ENCODE measurements at regions not wholly inside any gene's neighbourhood (a gene's known extent, or its start where the extent isn't known, plus 50 kb on each side); places are given as distances from the start of the nearest gene placed in this dataset.

GRCh38 chr5:144798595-144798994 lies 627.9 kb downstream of the KCTD16 start:
- TF ChIP-seq TAF1 (IDR thresholded peaks at IDR 0.05; ENCODE audit: borderline replicate concordance, insufficient read depth, low read length) (no peak), FOXP2 (optimal IDR thresholded peaks at IDR 0.05; ENCODE audit: borderline replicate concordance, extremely low read depth, extremely low read length, insufficient read depth) (no peak), SIN3A (IDR thresholded peaks at IDR 0.05; ENCODE audit: borderline replicate concordance, insufficient read depth, low read length) (no peak), POLR2AphosphoS5 (IDR thresholded peaks at IDR 0.05; ENCODE audit: low read depth, low read length) (no peak)
- TF ChIP-seq, protein P1, sequence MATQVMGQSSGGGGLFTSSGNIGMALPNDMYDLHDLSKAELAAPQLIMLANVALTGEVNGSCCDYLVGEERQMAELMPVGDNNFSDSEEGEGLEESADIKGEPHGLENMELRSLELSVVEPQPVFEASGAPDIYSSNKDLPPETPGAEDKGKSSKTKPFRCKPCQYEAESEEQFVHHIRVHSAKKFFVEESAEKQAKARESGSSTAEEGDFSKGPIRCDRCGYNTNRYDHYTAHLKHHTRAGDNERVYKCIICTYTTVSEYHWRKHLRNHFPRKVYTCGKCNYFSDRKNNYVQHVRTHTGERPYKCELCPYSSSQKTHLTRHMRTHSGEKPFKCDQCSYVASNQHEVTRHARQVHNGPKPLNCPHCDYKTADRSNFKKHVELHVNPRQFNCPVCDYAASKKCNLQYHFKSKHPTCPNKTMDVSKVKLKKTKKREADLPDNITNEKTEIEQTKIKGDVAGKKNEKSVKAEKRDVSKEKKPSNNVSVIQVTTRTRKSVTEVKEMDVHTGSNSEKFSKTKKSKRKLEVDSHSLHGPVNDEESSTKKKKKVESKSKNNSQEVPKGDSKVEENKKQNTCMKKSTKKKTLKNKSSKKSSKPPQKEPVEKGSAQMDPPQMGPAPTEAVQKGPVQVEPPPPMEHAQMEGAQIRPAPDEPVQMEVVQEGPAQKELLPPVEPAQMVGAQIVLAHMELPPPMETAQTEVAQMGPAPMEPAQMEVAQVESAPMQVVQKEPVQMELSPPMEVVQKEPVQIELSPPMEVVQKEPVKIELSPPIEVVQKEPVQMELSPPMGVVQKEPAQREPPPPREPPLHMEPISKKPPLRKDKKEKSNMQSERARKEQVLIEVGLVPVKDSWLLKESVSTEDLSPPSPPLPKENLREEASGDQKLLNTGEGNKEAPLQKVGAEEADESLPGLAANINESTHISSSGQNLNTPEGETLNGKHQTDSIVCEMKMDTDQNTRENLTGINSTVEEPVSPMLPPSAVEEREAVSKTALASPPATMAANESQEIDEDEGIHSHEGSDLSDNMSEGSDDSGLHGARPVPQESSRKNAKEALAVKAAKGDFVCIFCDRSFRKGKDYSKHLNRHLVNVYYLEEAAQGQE (IDR thresholded peaks at IDR 0.05; ENCODE audit: insufficient read depth in 1 of 2, low read depth in 2 of 2, low read length in 2 of 2), result no peak

GRCh38 chr5:144794922-144795321 lies 624.2 kb downstream of the KCTD16 start:
- no peak for TF ChIP-seq FOXP2 (optimal IDR thresholded peaks at IDR 0.05; ENCODE audit: borderline replicate concordance, extremely low read depth, extremely low read length, insufficient read depth)
- TF ChIP-seq TAF1 (IDR thresholded peaks at IDR 0.05; ENCODE audit: borderline replicate concordance, insufficient read depth, low read length), result no peak
- TF ChIP-seq SIN3A (IDR thresholded peaks at IDR 0.05; ENCODE audit: borderline replicate concordance, insufficient read depth, low read length), result no peak
- TF ChIP-seq POLR2AphosphoS5 (IDR thresholded peaks at IDR 0.05; ENCODE audit: low read depth, low read length), result no peak
- TF ChIP-seq, protein P1 (IDR thresholded peaks at IDR 0.05; ENCODE audit: insufficient read depth in 1 of 2, low read depth in 2 of 2, low read length in 2 of 2), result no peak

- TF ChIP-seq TAF1 (IDR thresholded peaks at IDR 0.05; ENCODE audit: borderline replicate concordance, insufficient read depth, low read length), result no peak
Observed at GRCh38 chr5:144788556-144788955, 617.9 kb downstream of the KCTD16 start.

DNA sequence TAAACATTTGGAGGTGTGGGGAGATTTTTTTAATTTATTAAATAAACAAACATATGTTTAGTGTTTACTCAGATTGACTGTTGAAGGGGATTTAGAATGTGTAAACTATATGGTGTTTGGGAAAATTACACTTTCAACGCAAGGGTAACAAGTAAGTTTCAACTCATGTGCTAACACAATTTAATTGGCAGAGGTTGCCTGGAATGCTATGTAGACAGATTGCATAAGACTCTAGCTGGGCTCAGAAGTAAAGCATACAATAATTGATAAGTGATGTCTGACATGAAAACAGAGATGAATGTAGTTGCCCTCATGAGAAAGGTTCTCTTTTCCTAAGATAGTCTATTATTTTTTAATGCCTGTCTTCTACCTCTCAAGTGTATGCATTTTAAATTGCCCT lies 617.4 kb downstream of the KCTD16 start:
- TF ChIP-seq FOXP2 (optimal IDR thresholded peaks at IDR 0.05; ENCODE audit: borderline replicate concordance, extremely low read depth, extremely low read length, insufficient read depth) (no peak), TAF1 (IDR thresholded peaks at IDR 0.05; ENCODE audit: borderline replicate concordance, insufficient read depth, low read length) (no peak), SIN3A (IDR thresholded peaks at IDR 0.05; ENCODE audit: borderline replicate concordance, insufficient read depth, low read length) (no peak), POLR2AphosphoS5 (IDR thresholded peaks at IDR 0.05; ENCODE audit: low read depth, low read length) (no peak)
- TF ChIP-seq, protein P1 (IDR thresholded peaks at IDR 0.05; ENCODE audit: insufficient read depth in 1 of 2, low read depth in 2 of 2, low read length in 2 of 2), result no peak

DNA sequence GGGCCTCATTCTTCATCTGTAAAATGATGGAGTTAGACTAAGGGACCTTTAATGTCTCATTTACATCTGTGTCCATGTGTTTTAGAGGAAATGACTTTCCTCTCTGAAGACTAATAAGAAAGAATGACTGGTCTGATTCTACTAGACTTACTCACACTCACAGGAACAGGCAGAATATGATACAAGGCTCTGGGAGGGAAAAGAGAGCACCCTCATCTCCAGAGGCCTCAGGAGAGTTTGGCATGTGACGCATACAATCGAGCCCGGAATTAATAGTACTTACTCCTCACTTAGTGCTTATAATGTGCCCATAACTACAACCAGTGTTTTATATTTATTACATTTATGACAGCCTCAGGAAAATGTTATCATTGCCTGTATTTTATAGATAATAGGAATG lies 608.7 kb downstream of the KCTD16 start:
- TF ChIP-seq, protein P1 (IDR thresholded peaks at IDR 0.05; ENCODE audit: insufficient read depth in 1 of 2, low read depth in 2 of 2, low read length in 2 of 2), result no peak
- no peak for TF ChIP-seq FOXP2 (optimal IDR thresholded peaks at IDR 0.05; ENCODE audit: borderline replicate concordance, extremely low read depth, extremely low read length, insufficient read depth)
- no peak for TF ChIP-seq POLR2AphosphoS5 (IDR thresholded peaks at IDR 0.05; ENCODE audit: low read depth, low read length)
- no peak for TF ChIP-seq TAF1 (IDR thresholded peaks at IDR 0.05; ENCODE audit: borderline replicate concordance, insufficient read depth, low read length)
- TF ChIP-seq SIN3A (IDR thresholded peaks at IDR 0.05; ENCODE audit: borderline replicate concordance, insufficient read depth, low read length), result no peak
